ENCODE measurements at regions not wholly inside any gene's neighbourhood (a gene's known extent, or its start where the extent isn't known, plus 50 kb on each side); places are given as distances from the start of the nearest gene placed in this dataset.

GRCh38 chr1:14521622-14522021 is 76.9 kb upstream of the KAZN start:
- Mint-ChIP-seq H3K36me3 (no peaks in the 10 kb centered on the region), H3K27ac (no peak overlapping the region), H3K4me1 (no peaks in the 10 kb centered on the region), H3K4me3 (no peak overlapping the region), H3K27me3 (peaks cover 16 to 38% (median 21%) of the 10 kb centered on the region in 3 donors), H3K9me3 (peaks cover 0 to 3% (median 0%) of the 10 kb centered on the region in 7 donors)
- DNase-seq, result no peak
- ATAC-seq (ENCODE audit: low read depth in 2 of 2), result no peak

GRCh38 chr1:14522077-14522925 is 76.2 kb upstream of the KAZN start:
- H3K36me3 Mint-ChIP-seq, result no peaks in the 10 kb centered on the region
- DNase-seq, result no peak
- no peak overlapping the region for H3K4me3 Mint-ChIP-seq
- H3K27ac Mint-ChIP-seq, result peak overlapping the region in 2 of 6 donors; percentile 2 to 38
- peaks cover 0 to 3% (median 0%) of the 10 kb centered on the region in 7 donors for H3K9me3 Mint-ChIP-seq
- H3K4me1 Mint-ChIP-seq, result no peaks in the 10 kb centered on the region
- ATAC-seq (ENCODE audit: low read depth in 2 of 2), result no peak
- peaks cover 19 to 32% (median 23%) of the 10 kb centered on the region in 3 donors for H3K27me3 Mint-ChIP-seq

GRCh38 chr1:14522926-14523241 is 75.6 kb upstream of the KAZN start:
- Mint-ChIP-seq H3K4me3 (no peak overlapping the region), H3K4me1 (no peaks in the 10 kb centered on the region), H3K9me3 (peaks cover 0 to 3% (median 0%) of the 10 kb centered on the region in 7 donors), H3K36me3 (no peaks in the 10 kb centered on the region), H3K27ac (no peak overlapping the region), H3K27me3 (peaks cover 19 to 30% (median 23%) of the 10 kb centered on the region in 3 donors)
- ATAC-seq (ENCODE audit: low read depth in 2 of 2) (no peak), DNase-seq (no peak)

GRCh38 chr1:14524826-14525636 is 73.5 kb upstream of the KAZN start:
- Mint-ChIP-seq H3K27me3 (peaks cover 12 to 19% (median 15%) of the 10 kb centered on the region in 3 donors), H3K4me3 (no peak overlapping the region), H3K36me3 (no peaks in the 10 kb centered on the region), H3K9me3 (peaks cover 0 to 8% (median 0%) of the 10 kb centered on the region in 7 donors), H3K4me1 (no peaks in the 10 kb centered on the region), H3K27ac (no peak overlapping the region)
- ATAC-seq (ENCODE audit: low read depth in 2 of 2) (no peak), DNase-seq (no peak)

- Mint-ChIP-seq H3K36me3 (no peaks in the 10 kb centered on the region), H3K9me3 (peaks cover 0 to 8% (median 0%) of the 10 kb centered on the region in 7 donors), H3K4me3 (no peak overlapping the region), H3K27me3 (peaks cover under 1 to 11% (median 4%) of the 10 kb centered on the region in 3 donors), H3K4me1 (no peaks in the 10 kb centered on the region), H3K27ac (no peak overlapping the region)
- ATAC-seq (ENCODE audit: low read depth in 2 of 2) (no peak), DNase-seq (no peak)
These were observed 69.0 kb upstream of the KAZN start for GRCh38 chr1:14529475-14529874.

- H3K36me3 Mint-ChIP-seq, result no peaks in the 10 kb centered on the region
- no peaks in the 10 kb centered on the region for H3K4me1 Mint-ChIP-seq
- peaks cover 10 to 22% (median 20%) of the 10 kb centered on the region in 3 donors for H3K27me3 Mint-ChIP-seq
- no peak for DNase-seq
- no peak overlapping the region for H3K27ac Mint-ChIP-seq
- H3K4me3 Mint-ChIP-seq, result no peak overlapping the region
- no peak for ATAC-seq (ENCODE audit: low read depth in 2 of 2)
- H3K9me3 Mint-ChIP-seq, result peaks cover 0 to 8% (median 1%) of the 10 kb centered on the region in 7 donors
These were observed 67.0 kb upstream of the KAZN start for GRCh38 chr1:14531519-14531918.

- Mint-ChIP-seq H3K36me3 (no peaks in the 10 kb centered on the region), H3K4me1 (peaks cover 0 to 6% (median 0%) of the 10 kb centered on the region in 3 donors), H3K27ac (no peak overlapping the region), H3K27me3 (peaks cover 13 to 27% (median 24%) of the 10 kb centered on the region in 3 donors), H3K4me3 (no peak overlapping the region), H3K9me3 (peaks cover 0 to 3% (median 2%) of the 10 kb centered on the region in 7 donors)
- no peak for ATAC-seq (ENCODE audit: low read depth in 2 of 2)
- DNase-seq, result no peak
These were observed 62.7 kb upstream of the KAZN start for GRCh38 chr1:14535619-14536355.

GRCh38 chr1:14538335-14538734 is 60.1 kb upstream of the KAZN start:
- peaks cover 22 to 41% (median 27%) of the 10 kb centered on the region in 3 donors for H3K27me3 Mint-ChIP-seq
- DNase-seq, result no peak
- peaks cover 0 to 4% (median 2%) of the 10 kb centered on the region in 7 donors for H3K9me3 Mint-ChIP-seq
- H3K27ac Mint-ChIP-seq, result no peak overlapping the region
- no peak overlapping the region for H3K4me3 Mint-ChIP-seq
- peaks cover 0 to 6% (median 0%) of the 10 kb centered on the region in 3 donors for H3K4me1 Mint-ChIP-seq
- H3K36me3 Mint-ChIP-seq, result no peaks in the 10 kb centered on the region
- ATAC-seq (ENCODE audit: low read depth in 2 of 2), result no peak

- no peak for DNase-seq
- H3K36me3 Mint-ChIP-seq, result no peaks in the 10 kb centered on the region
These were observed 59.2 kb upstream of the KAZN start for GRCh38 chr1:14539309-14539708.

GRCh38 chr1:14539953-14540563 is 58.4 kb upstream of the KAZN start:
- DNase-seq (no peak), ATAC-seq (ENCODE audit: low read depth in 2 of 2) (no peak)
- Mint-ChIP-seq H3K4me1 (peaks cover 0 to 6% (median 0%) of the 10 kb centered on the region in 3 donors), H3K27ac (no peak overlapping the region), H3K4me3 (no peak overlapping the region), H3K27me3 (peaks cover 17 to 41% (median 25%) of the 10 kb centered on the region in 3 donors), H3K36me3 (no peaks in the 10 kb centered on the region), H3K9me3 (peaks cover 0 to 4% (median 0%) of the 10 kb centered on the region in 7 donors)

More at GRCh38 chr1:14539309-14539708, 59.2 kb upstream of the KAZN start:
- ATAC-seq (ENCODE audit: low read depth in 2 of 2), result no peak
- peaks cover 0 to 6% (median 0%) of the 10 kb centered on the region in 3 donors for H3K4me1 Mint-ChIP-seq
- H3K9me3 Mint-ChIP-seq, result peaks cover 0 to 4% (median 0%) of the 10 kb centered on the region in 7 donors
- no peak overlapping the region for H3K4me3 Mint-ChIP-seq
- H3K27ac Mint-ChIP-seq, result no peak overlapping the region
- H3K27me3 Mint-ChIP-seq, result peaks cover 22 to 41% (median 27%) of the 10 kb centered on the region in 3 donors

GRCh38 chr1:14541348-14541747 is 57.1 kb upstream of the KAZN start:
- Mint-ChIP-seq H3K4me3 (no peak overlapping the region), H3K9me3 (peaks cover 0 to 13% (median 2%) of the 10 kb centered on the region in 7 donors), H3K27me3 (peaks cover 26 to 47% (median 26%) of the 10 kb centered on the region in 3 donors), H3K4me1 (peaks cover 0 to 6% (median 0%) of the 10 kb centered on the region in 3 donors), H3K27ac (no peak overlapping the region), H3K36me3 (peaks cover 0 to 6% of the 10 kb centered on the region in 2 donors)
- ATAC-seq (ENCODE audit: low read depth in 2 of 2) (no peak), DNase-seq (no peak)

- peaks cover 0 to 6% of the 10 kb centered on the region in 2 donors for H3K36me3 Mint-ChIP-seq
- H3K4me3 Mint-ChIP-seq, result no peak overlapping the region
- peaks cover 26 to 52% (median 29%) of the 10 kb centered on the region in 3 donors for H3K27me3 Mint-ChIP-seq
- H3K27ac Mint-ChIP-seq, result no peak overlapping the region
- peaks cover 0 to 6% (median 0%) of the 10 kb centered on the region in 3 donors for H3K4me1 Mint-ChIP-seq
- ATAC-seq (ENCODE audit: low read depth in 2 of 2), result no peak
- no peak for DNase-seq
- H3K9me3 Mint-ChIP-seq, result peaks cover 0 to 9% (median 2%) of the 10 kb centered on the region in 7 donors
These were observed 55.2 kb upstream of the KAZN start for GRCh38 chr1:14543191-14543840.
